Stimulated activated naive CD4-positive, alpha-beta T cell treated with Interleukin-2 at 50 U/mL for 16 hours (primary cell): ENCODE measurements at regions not wholly inside any gene's neighbourhood (a gene's known extent, or its start where the extent isn't known, plus 50 kb on each side); places are given as distances from the start of the nearest gene placed in this dataset.

Experiments
- DNase-seq: peaks from one replicate; lab custom pipeline; 2025; lab: John Stamatoyannopoulos, UW

GRCh38 chrX:45745479-45745878 lies 544.8 kb upstream of the DIPK2B start:
- no peak for DNase-seq

- no peak for DNase-seq
Measured at GRCh38 chrX:45743906-45744625, 543.4 kb upstream of the DIPK2B start.

- DNase-seq: no peak
Measured at GRCh38 chrX:45743081-45743533, 542.4 kb upstream of the DIPK2B start.

GRCh38 chrX:45740291-45740690 lies 539.6 kb upstream of the DIPK2B start:
- no peak for DNase-seq

- DNase-seq: no peak
Measured at GRCh38 chrX:45735571-45735970, 534.9 kb upstream of the DIPK2B start.

GRCh38 chrX:45731448-45731847 lies 530.8 kb upstream of the DIPK2B start:
- no peak for DNase-seq

GRCh38 chrX:45727761-45728160 lies 527.1 kb upstream of the DIPK2B start:
- DNase-seq: no peak

- DNase-seq: no peak
Measured at GRCh38 chrX:45722471-45722870, 521.8 kb upstream of the DIPK2B start.

GRCh38 chrX:45719751-45720501 lies 519.2 kb upstream of the DIPK2B start:
- no peak for DNase-seq

GRCh38 chrX:45718676-45719075 lies 518.0 kb upstream of the DIPK2B start:
- no peak for DNase-seq

GRCh38 chrX:45716750-45717149 lies 516.1 kb upstream of the DIPK2B start:
- DNase-seq: no peak

- DNase-seq: no peak
Measured at GRCh38 chrX:45715748-45716147, 515.1 kb upstream of the DIPK2B start.

- no peak for DNase-seq
Measured at GRCh38 chrX:45714866-45715265, 514.2 kb upstream of the DIPK2B start.

- no peak for DNase-seq
Measured at GRCh38 chrX:45712067-45712466, 511.4 kb upstream of the DIPK2B start.

GRCh38 chrX:45711231-45711630 lies 510.6 kb upstream of the DIPK2B start:
- DNase-seq: no peak

- DNase-seq: peak; percentile 60
Measured at GRCh38 chrX:45710081-45710801, 509.6 kb upstream of the DIPK2B start.

- no peak for DNase-seq
Measured at GRCh38 chrX:45709381-45709780, 508.7 kb upstream of the DIPK2B start.

GRCh38 chrX:45699158-45699557 lies 498.5 kb upstream of the DIPK2B start:
- DNase-seq: no peak

GRCh38 chrX:45697591-45697990 lies 496.9 kb upstream of the DIPK2B start:
- no peak for DNase-seq

GRCh38 chrX:45696736-45697135 lies 496.1 kb upstream of the DIPK2B start:
- no peak for DNase-seq

- no peak for DNase-seq
Measured at GRCh38 chrX:45689971-45690370, 489.3 kb upstream of the DIPK2B start.

- no peak for DNase-seq
Measured at GRCh38 chrX:45683914-45684313, 483.2 kb upstream of the DIPK2B start.

GRCh38 chrX:45681891-45682290 lies 481.2 kb upstream of the DIPK2B start:
- no peak for DNase-seq
